ENCODE measurements at regions not wholly inside any gene's neighbourhood (a gene's known extent, or its start where the extent isn't known, plus 50 kb on each side); places are given as distances from the start of the nearest gene placed in this dataset.

GRCh38 chr10:10437886-10438285, 579.8 kb upstream of the CELF2 start:
- no peak for TF ChIP-seq CTCF (IDR thresholded peaks at IDR 0.05; ENCODE audit: low read depth, low read length, missing control alignments)
- DNase-seq (ENCODE audit: extremely low read depth, low read depth) = no peak
- no peak overlapping the region for H3K4me3 ChIP-seq (replicated peaks; ENCODE audit: low read depth, low read length)

GRCh38 chr10:10438335-10439100, 579.2 kb upstream of the CELF2 start:
- no peak overlapping the region for H3K4me3 ChIP-seq (replicated peaks; ENCODE audit: low read depth, low read length)
- no peak for TF ChIP-seq CTCF (IDR thresholded peaks at IDR 0.05; ENCODE audit: low read depth, low read length, missing control alignments)
- DNase-seq (ENCODE audit: extremely low read depth, low read depth) = no peak

- H3K4me3 ChIP-seq (replicated peaks; ENCODE audit: low read depth, low read length) = no peak overlapping the region
- no peak for TF ChIP-seq CTCF (IDR thresholded peaks at IDR 0.05; ENCODE audit: low read depth, low read length, missing control alignments)
- no peak for DNase-seq (ENCODE audit: extremely low read depth, low read depth)
Measured at GRCh38 chr10:10456856-10457255, 560.8 kb upstream of the CELF2 start.

- H3K4me3 ChIP-seq (replicated peaks; ENCODE audit: low read depth, low read length) = no peak overlapping the region
- TF ChIP-seq CTCF (IDR thresholded peaks at IDR 0.05; ENCODE audit: low read depth, low read length, missing control alignments) = no peak
- no peak for DNase-seq (ENCODE audit: extremely low read depth, low read depth)
Measured at GRCh38 chr10:10460451-10460850, 557.2 kb upstream of the CELF2 start.

GRCh38 chr10:10462151-10462941, 555.3 kb upstream of the CELF2 start:
- H3K4me3 ChIP-seq (replicated peaks; ENCODE audit: low read depth, low read length) = no peak overlapping the region
- DNase-seq (ENCODE audit: extremely low read depth, low read depth) = no peak
- TF ChIP-seq CTCF (IDR thresholded peaks at IDR 0.05; ENCODE audit: low read depth, low read length, missing control alignments) = no peak

- no peak overlapping the region for H3K4me3 ChIP-seq (replicated peaks; ENCODE audit: low read depth, low read length)
- no peak for DNase-seq (ENCODE audit: extremely low read depth, low read depth)
- TF ChIP-seq CTCF (IDR thresholded peaks at IDR 0.05; ENCODE audit: low read depth, low read length, missing control alignments) = no peak
Measured at GRCh38 chr10:10471758-10472157, 545.9 kb upstream of the CELF2 start.
